SU-DHL-6 (cell line): ENCODE measurements at regions not wholly inside any gene's neighbourhood (a gene's known extent, or its start where the extent isn't known, plus 50 kb on each side); places are given as distances from the start of the nearest gene placed in this dataset.

Experiments used
- H2AFZ ChIP-seq: fragments of 200-600 bp; sonication (generic); 2 replicates; pipeline ENCODE4 v1.6.1; 2014; ENCODE audit warnings: low read depth, mild to moderate bottlenecking, moderate library complexity, mixed read lengths, antibody characterized with exemption, low read length; ENCODE audit not compliant: severe bottlenecking
- H3F3A ChIP-seq: fragments of 200-600 bp; shearing (Covaris generic); 2 replicates; pipeline ENCODE4 v1.6.0; 2016; ENCODE audit warnings: antibody characterized with exemption, mild to moderate bottlenecking; ENCODE audit not compliant: insufficient read depth
- H3K27ac ChIP-seq: fragments of 200-600 bp; sonication (generic); 2 replicates; pipeline ENCODE4 v1.5.1; 2016; ENCODE audit warnings: low read depth, mild to moderate bottlenecking, low read length, moderate library complexity, mixed read lengths
- H3K27me3 ChIP-seq: fragments of 200-600 bp; sonication (generic), shearing (Covaris generic); 2 replicates; pipeline ENCODE4 v1.6.0; 2014; ENCODE audit warnings: mild to moderate bottlenecking, low read length
- H3K36me3 ChIP-seq: fragments of 200-600 bp; sonication (generic); 2 replicates; pipeline ENCODE4 v1.6.1; 2014; ENCODE audit warnings: mild to moderate bottlenecking, low read length, mixed read lengths
- H3K4me2 ChIP-seq: fragments of 300-600, 200-600 bp; shearing (Covaris generic), sonication (generic); 2 replicates; pipeline ENCODE4 v1.6.0; 2014; ENCODE audit warnings: low read length, low read depth, mild to moderate bottlenecking; ENCODE audit not compliant: poor library complexity, severe bottlenecking
- H3K4me3 ChIP-seq: fragments of 200-600 bp; sonication (generic); 2 replicates; pipeline ENCODE4 v1.5.1; 2014; ENCODE audit warnings: antibody characterized with exemption, low read length, mild to moderate bottlenecking, mixed read lengths; ENCODE audit not compliant: insufficient read depth, poor library complexity, severe bottlenecking
- H3K79me2 ChIP-seq: fragments of 200-600 bp; sonication (generic); 2 replicates; pipeline ENCODE4 v1.6.1; 2014; ENCODE audit warnings: mild to moderate bottlenecking, low read length, moderate library complexity; ENCODE audit not compliant: insufficient read depth
- H3K9ac ChIP-seq: fragments of 200-600 bp; sonication (generic); 2 replicates; pipeline ENCODE4 v1.7.0; 2014; ENCODE audit warnings: mild to moderate bottlenecking, low read length
- H3K9me2 ChIP-seq: fragments of 200-600 bp; sonication (generic); replicated peaks from 2 replicates; pipeline ENCODE4 v1.6.1; 2014; ENCODE audit warnings: low read length; ENCODE audit not compliant: insufficient read depth
- H3K9me3 ChIP-seq: fragments of 200-600 bp; sonication (generic); 2 replicates; pipeline ENCODE4 v1.6.1; 2014; ENCODE audit warnings: low read length, mixed read lengths; ENCODE audit not compliant: insufficient read depth
- H4K20me1 ChIP-seq: fragments of 200-600 bp; sonication (generic); 2 replicates; pipeline ENCODE4 v1.6.1; 2014; ENCODE audit warnings: low read depth, mild to moderate bottlenecking, antibody characterized with exemption, low read length, moderate library complexity, mixed read lengths
- CTCF ChIP-seq: fragments of 200-600 bp; sonication (generic); IDR thresholded peaks from one replicate; pipeline ENCODE4 v1.5.1; 2017; ENCODE audit warnings: antibody characterized with exemption, mild to moderate bottlenecking, low read length, moderate library complexity; ENCODE audit not compliant: insufficient read depth, poor library complexity, severe bottlenecking
- EZH2phosphoT487 ChIP-seq: fragments of 200-600 bp; sonication (generic), shearing (Covaris generic); conservative IDR thresholded peaks from 2 replicates; pipeline ENCODE4 v1.6.1; 2018; ENCODE audit warnings: mild to moderate bottlenecking, antibody characterized with exemption, low read length, moderate library complexity, mixed read lengths

DNA sequence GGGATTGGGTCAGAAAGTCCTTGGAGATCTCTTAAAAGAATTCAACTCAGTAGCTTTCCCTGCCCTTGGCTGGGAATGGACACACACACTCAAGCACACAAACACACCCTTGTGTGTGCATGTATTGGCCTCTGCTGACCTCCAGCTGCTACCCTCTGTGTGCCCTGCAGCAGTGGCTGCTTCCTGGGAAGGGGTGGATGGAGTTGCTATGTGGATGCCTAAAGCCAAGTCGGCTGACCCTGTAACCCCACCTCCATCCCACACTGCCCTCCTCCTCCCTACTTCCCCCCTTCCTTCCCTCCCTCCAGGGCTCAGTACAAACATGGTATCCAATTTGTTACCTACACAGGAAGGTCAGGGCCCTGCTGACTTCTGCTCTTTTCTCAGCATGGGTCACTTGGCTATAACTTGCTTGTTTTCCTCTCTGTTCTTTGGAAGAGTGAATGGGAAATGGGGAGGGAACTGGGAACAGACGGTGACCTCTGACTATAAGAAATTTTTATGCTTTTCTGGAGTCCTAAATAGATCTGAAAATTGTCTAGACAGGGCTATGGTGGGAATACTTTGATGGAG is 351.6 kb upstream of the TBX3 start:
- H3K9me3 ChIP-seq, result no peaks in the 10 kb centered on the region
- TF ChIP-seq CTCF (no peak), EZH2phosphoT487 (no peak)

GRCh38 chr12:115032521-115032920 is 348.5 kb upstream of the TBX3 start:
- TF ChIP-seq EZH2phosphoT487 (no peak), CTCF (no peak)
- no peaks in the 10 kb centered on the region for H3F3A ChIP-seq
- H3K27ac ChIP-seq, result no peak overlapping the region
- H3K79me2 ChIP-seq, result no peaks in the 10 kb centered on the region
- H3K9me2 ChIP-seq, result 0 out of 2 replicates have a peak, but pooled peaks cover 3% of the 10 kb centered on the region
- no peak overlapping the region for H3K4me2 ChIP-seq
- no peak overlapping the region for H2AFZ ChIP-seq
- H3K4me3 ChIP-seq, result no peak overlapping the region
- H3K36me3 ChIP-seq, result no peaks in the 10 kb centered on the region
- H3K27me3 ChIP-seq, result no peaks in the 10 kb centered on the region
- H4K20me1 ChIP-seq, result no peaks in the 10 kb centered on the region
- no peaks in the 10 kb centered on the region for H3K9me3 ChIP-seq
- no peak overlapping the region for H3K9ac ChIP-seq

More for the DNA sequence above, 351.6 kb upstream of the TBX3 start:
- H3K36me3 ChIP-seq, result no peaks in the 10 kb centered on the region
- no peak overlapping the region for H3K4me2 ChIP-seq
- no peaks in the 10 kb centered on the region for H3K27me3 ChIP-seq
- 0 out of 2 replicates have a peak, but pooled peaks cover 3% of the 10 kb centered on the region for H3K9me2 ChIP-seq
- no peaks in the 10 kb centered on the region for H4K20me1 ChIP-seq
- no peaks in the 10 kb centered on the region for H3F3A ChIP-seq
- no peaks in the 10 kb centered on the region for H3K79me2 ChIP-seq
- no peak overlapping the region for H3K27ac ChIP-seq
- no peak overlapping the region for H3K4me3 ChIP-seq
- H3K9ac ChIP-seq, result no peak overlapping the region
- H2AFZ ChIP-seq, result no peak overlapping the region

DNA sequence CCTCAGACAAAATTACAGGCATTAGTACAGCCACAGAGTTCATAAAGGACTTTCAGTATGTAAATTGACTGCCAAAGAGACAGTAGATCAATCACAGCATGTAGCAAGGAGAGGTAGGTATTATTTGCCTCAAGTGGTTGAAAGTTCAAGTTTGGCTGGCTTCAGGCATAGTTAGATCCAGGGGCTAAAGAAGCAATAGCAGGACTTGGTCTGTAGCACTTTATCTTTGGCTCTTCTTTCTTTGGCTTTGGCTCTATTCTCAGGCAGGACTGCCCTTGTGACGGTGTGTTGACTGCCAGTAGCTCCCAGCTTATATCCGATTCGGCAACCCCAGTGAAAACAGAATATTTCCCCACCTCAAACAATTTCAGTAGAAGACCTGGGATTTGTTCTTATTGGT is 346.0 kb upstream of the TBX3 start:
- H3K9me3 ChIP-seq, result no peaks in the 10 kb centered on the region
- no peaks in the 10 kb centered on the region for H3K79me2 ChIP-seq
- no peak overlapping the region for H2AFZ ChIP-seq
- no peak overlapping the region for H3K4me2 ChIP-seq
- no peaks in the 10 kb centered on the region for H3K27me3 ChIP-seq
- no peak overlapping the region for H3K9ac ChIP-seq
- no peaks in the 10 kb centered on the region for H3F3A ChIP-seq
- H3K4me3 ChIP-seq, result no peak overlapping the region
- H4K20me1 ChIP-seq, result no peaks in the 10 kb centered on the region
- no peaks in the 10 kb centered on the region for H3K36me3 ChIP-seq
- 0 out of 2 replicates have a peak, but pooled peaks cover 3% of the 10 kb centered on the region for H3K9me2 ChIP-seq
- H3K27ac ChIP-seq, result no peak overlapping the region
- TF ChIP-seq EZH2phosphoT487, result no peak
- no peak for TF ChIP-seq CTCF
